Caco-2 (cell line): ENCODE measurements at regions not wholly inside any gene's neighbourhood (a gene's known extent, or its start where the extent isn't known, plus 50 kb on each side); places are given as distances from the start of the nearest gene placed in this dataset.

Experiments used
- BruUV-seq: library from RNA; stranded (reverse); fragments of 400-500 nt; replicated peaks from 2 replicates; lab custom pipeline; 2021; lab: Mats Ljungman, UMichigan
- CTCF ChIA-PET: fragments of 300-600 bp; sonication (Branson Sonifier 250); formaldehyde crosslinking; loops from one replicate; lab custom pipeline; 2022; ENCODE audit warnings: antibody characterized with exemption; lab: Charles Lee
- POLR2A ChIA-PET: fragments of 300-600 bp; sonication (Branson Sonifier 250); formaldehyde crosslinking; loops from one replicate; lab custom pipeline; 2022; ENCODE audit warnings: antibody characterized with exemption; lab: Charles Lee
- DNase-seq, 2 experiments: peaks; one replicate each; pipeline versions ENCODE4 v3.0.0 to v3.0.0-alpha.2; 2020 to 2022
- H3K27me3 ChIP-seq: replicated peaks from 2 replicates; pipeline ENCODE4 v1.6.0; 2011; ENCODE audit warnings: low read length; ENCODE audit not compliant: control insufficient read depth, insufficient read depth
- H3K36me3 ChIP-seq: 2 replicates; pipeline ENCODE4 v1.5.1; 2011; ENCODE audit warnings: low read length; ENCODE audit not compliant: control insufficient read depth, insufficient read depth
- H3K4me1 ChIP-seq: fragments of 250-450 bp; sonication (Bioruptor Pico); 2 replicates; pipeline ENCODE4 v1.5.1; 2020; ENCODE audit warnings: mild to moderate bottlenecking
- H3K4me3 ChIP-seq: 2 replicates; pipeline ENCODE4 v1.5.1; 2011; ENCODE audit warnings: low read depth, mild to moderate bottlenecking, control low read depth, low read length
- H3K9me3 ChIP-seq: fragments of 250-450 bp; sonication (Bioruptor Pico); 2 replicates; pipeline ENCODE4 v1.5.1; 2020; ENCODE audit warnings: mild to moderate bottlenecking, moderate library complexity
- H3K27ac Mint-ChIP-seq: one replicate; pipeline ENCODE4 v1.8.0; 2022; ENCODE audit warnings: mixed read lengths; ENCODE audit not compliant: unreplicated experiment
- H3K27me3 Mint-ChIP-seq: one replicate; pipeline ENCODE4 v1.8.0; 2022; ENCODE audit warnings: mixed read lengths; ENCODE audit not compliant: insufficient read depth, unreplicated experiment
- H3K36me3 Mint-ChIP-seq: one replicate; pipeline ENCODE4 v1.8.0; 2022; ENCODE audit warnings: mild to moderate bottlenecking, mixed read lengths; ENCODE audit not compliant: insufficient read depth, unreplicated experiment
- H3K4me1 Mint-ChIP-seq: one replicate; pipeline ENCODE4 v1.8.0; 2022; ENCODE audit warnings: low read depth, mixed read lengths; ENCODE audit not compliant: unreplicated experiment
- H3K4me3 Mint-ChIP-seq: one replicate; pipeline ENCODE4 v1.8.0; 2022; ENCODE audit warnings: mild to moderate bottlenecking, moderate library complexity, mixed read lengths; ENCODE audit not compliant: unreplicated experiment
- H3K9me3 Mint-ChIP-seq: one replicate; pipeline ENCODE4 v1.8.0; 2022; ENCODE audit warnings: mixed read lengths; ENCODE audit not compliant: unreplicated experiment
- intact Hi-C: fragments of 100-400 bp; cut with micrococcal nuclease; formaldehyde crosslinking; loops from one replicate; pipeline ENCODE4 v1.10.0; 2022; ENCODE audit not compliant: unreplicated experiment
- TF ChIP-seq, protein P1 (sequence below), 2 experiments: fragments of 200-600 bp in 1 of 2; IDR thresholded peaks; 1 replicate in 1 of 2; 2 replicates in 1 of 2; pipeline versions ENCODE4 v1.5.1 to v1.8.0; 2011 to 2022; ENCODE audit warnings: antibody characterized with exemption in 1 of 2, control low read depth in 1 of 2, inconsistent platforms in 1 of 2, low read depth in 1 of 2, low read length in 1 of 2, mild to moderate bottlenecking in 1 of 2, moderate library complexity in 1 of 2; ENCODE audit not compliant: insufficient read depth in 1 of 2, severe bottlenecking in 1 of 2, unreplicated experiment in 1 of 2

GRCh38 chr4:107312366-107312765 lies 276.3 kb upstream of the DKK2 start:
- Mint-ChIP-seq H3K27me3 (peaks cover 2% of the 10 kb centered on the region), H3K36me3 (no peaks in the 10 kb centered on the region), H3K4me3 (no peak overlapping the region), H3K9me3 (peaks cover under 1% of the 10 kb centered on the region), H3K27ac (no peak overlapping the region), H3K4me1 (no peaks in the 10 kb centered on the region)
- intact Hi-C loops, result no loop called here
- CTCF ChIA-PET, result no interaction called here
- TF ChIP-seq, protein P1, sequence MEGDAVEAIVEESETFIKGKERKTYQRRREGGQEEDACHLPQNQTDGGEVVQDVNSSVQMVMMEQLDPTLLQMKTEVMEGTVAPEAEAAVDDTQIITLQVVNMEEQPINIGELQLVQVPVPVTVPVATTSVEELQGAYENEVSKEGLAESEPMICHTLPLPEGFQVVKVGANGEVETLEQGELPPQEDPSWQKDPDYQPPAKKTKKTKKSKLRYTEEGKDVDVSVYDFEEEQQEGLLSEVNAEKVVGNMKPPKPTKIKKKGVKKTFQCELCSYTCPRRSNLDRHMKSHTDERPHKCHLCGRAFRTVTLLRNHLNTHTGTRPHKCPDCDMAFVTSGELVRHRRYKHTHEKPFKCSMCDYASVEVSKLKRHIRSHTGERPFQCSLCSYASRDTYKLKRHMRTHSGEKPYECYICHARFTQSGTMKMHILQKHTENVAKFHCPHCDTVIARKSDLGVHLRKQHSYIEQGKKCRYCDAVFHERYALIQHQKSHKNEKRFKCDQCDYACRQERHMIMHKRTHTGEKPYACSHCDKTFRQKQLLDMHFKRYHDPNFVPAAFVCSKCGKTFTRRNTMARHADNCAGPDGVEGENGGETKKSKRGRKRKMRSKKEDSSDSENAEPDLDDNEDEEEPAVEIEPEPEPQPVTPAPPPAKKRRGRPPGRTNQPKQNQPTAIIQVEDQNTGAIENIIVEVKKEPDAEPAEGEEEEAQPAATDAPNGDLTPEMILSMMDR (IDR thresholded peaks at IDR 0.05; ENCODE audit: insufficient read depth in 1 of 2, low read depth in 1 of 2, low read length in 1 of 2, severe bottlenecking in 1 of 2, unreplicated experiment in 1 of 2), result no peak
- DNase-seq, result no peak
- no TSS peak for BruUV-seq
- H3K27me3 ChIP-seq, result no peaks in the 10 kb centered on the region
- H3K36me3 ChIP-seq, result no peaks in the 10 kb centered on the region
- no peak overlapping the region for H3K4me3 ChIP-seq
- POLR2A ChIA-PET, result no interaction called here
- no peaks in the 10 kb centered on the region for H3K4me1 ChIP-seq
- no peaks in the 10 kb centered on the region for H3K9me3 ChIP-seq

DNA sequence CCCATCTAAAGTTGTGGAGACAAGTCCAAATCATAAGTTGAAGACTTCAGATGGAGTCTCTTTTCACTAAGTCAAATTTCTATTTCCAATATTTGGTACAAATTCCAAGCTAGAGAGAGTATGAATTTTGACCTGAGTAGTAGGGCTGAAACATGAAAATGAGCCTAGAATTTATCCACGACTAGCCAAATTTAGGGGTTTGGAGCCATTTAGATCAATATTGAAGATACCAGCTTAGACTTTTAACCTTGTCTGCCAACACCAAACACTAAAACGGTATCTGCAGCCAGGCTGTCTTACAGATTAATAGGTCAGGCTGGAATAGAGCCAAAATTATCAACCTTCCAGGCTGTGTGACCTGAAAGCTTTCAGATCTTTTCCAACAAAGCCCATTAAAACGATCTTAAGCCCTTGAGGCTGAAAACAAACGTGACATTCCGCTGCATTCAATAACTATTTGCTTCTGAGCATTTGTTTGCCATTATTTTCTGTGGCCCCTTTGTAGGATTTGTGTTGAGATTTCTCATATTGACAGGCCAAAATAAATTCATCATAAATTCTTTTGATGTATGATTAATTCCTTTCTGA lies 268.7 kb upstream of the DKK2 start:
- CTCF ChIA-PET, result no interaction called here
- H3K27me3 Mint-ChIP-seq, result no peaks in the 10 kb centered on the region
- intact Hi-C loops, result no loop called here

GRCh38 chr4:107299646-107300045 lies 263.5 kb upstream of the DKK2 start:
- no peaks in the 10 kb centered on the region for H3K36me3 Mint-ChIP-seq
- no peak overlapping the region for H3K27ac Mint-ChIP-seq
- H3K4me1 ChIP-seq, result no peaks in the 10 kb centered on the region
- no peak for DNase-seq
- H3K4me3 ChIP-seq, result no peak overlapping the region
- ChIA-PET POLR2A (no interaction called here), CTCF (no interaction called here)
- no peaks in the 10 kb centered on the region for H3K9me3 ChIP-seq
- H3K4me3 Mint-ChIP-seq, result no peak overlapping the region
- no peaks in the 10 kb centered on the region; the same call in 1 of the 2 replicates for H3K27me3 ChIP-seq
- TF ChIP-seq, protein P1 (IDR thresholded peaks at IDR 0.05; ENCODE audit: insufficient read depth in 1 of 2, low read depth in 1 of 2, low read length in 1 of 2, severe bottlenecking in 1 of 2, unreplicated experiment in 1 of 2), result no peak
- no peaks in the 10 kb centered on the region for H3K9me3 Mint-ChIP-seq
- no peaks in the 10 kb centered on the region for H3K4me1 Mint-ChIP-seq
- H3K36me3 ChIP-seq, result no peaks in the 10 kb centered on the region
- H3K27me3 Mint-ChIP-seq, result peaks cover 3% of the 10 kb centered on the region
- BruUV-seq, result no TSS peak
- intact Hi-C loops, result no loop called here

More for the DNA sequence above, 268.7 kb upstream of the DKK2 start:
- POLR2A ChIA-PET, result no interaction called here
- no peaks in the 10 kb centered on the region; the same call in 1 of the 2 replicates for H3K27me3 ChIP-seq
- no peak overlapping the region for H3K4me3 ChIP-seq
- Mint-ChIP-seq H3K36me3 (no peaks in the 10 kb centered on the region), H3K27ac (no peak overlapping the region), H3K9me3 (peaks cover 9% of the 10 kb centered on the region), H3K4me3 (no peak overlapping the region), H3K4me1 (no peaks in the 10 kb centered on the region)
- no peaks in the 10 kb centered on the region for H3K9me3 ChIP-seq
- no peaks in the 10 kb centered on the region for H3K36me3 ChIP-seq
- DNase-seq, result no peak
- BruUV-seq, result no TSS peak
- TF ChIP-seq, protein P1 (IDR thresholded peaks at IDR 0.05; ENCODE audit: insufficient read depth in 1 of 2, low read depth in 1 of 2, low read length in 1 of 2, severe bottlenecking in 1 of 2, unreplicated experiment in 1 of 2), result no peak
- no peaks in the 10 kb centered on the region for H3K4me1 ChIP-seq
